NB4 (cell line): ENCODE measurements at regions not wholly inside any gene's neighbourhood (a gene's known extent, or its start where the extent isn't known, plus 50 kb on each side); places are given as distances from the start of the nearest gene placed in this dataset.

Experiments
- DNase-seq: peaks from one replicate; pipeline ENCODE4 v3.0.0; 2010; ENCODE audit warnings: low read depth
- H3K4me3 ChIP-seq: one replicate; pipeline ENCODE4 v1.5.1; 2011; ENCODE audit warnings: mild to moderate bottlenecking, low read depth, low read length, moderate library complexity
- CTCF ChIP-seq: IDR thresholded peaks from one replicate; pipeline ENCODE4 v1.5.1; 2012; ENCODE audit warnings: low read depth, low read length
- MAX ChIP-seq: IDR thresholded peaks from 2 replicates; pipeline ENCODE4 v1.6.1; 2011; ENCODE audit warnings: low read depth, low read length
- MYC ChIP-seq: IDR thresholded peaks from 2 replicates; pipeline ENCODE4 v1.6.1; 2011; ENCODE audit warnings: low read depth, low read length
- POLR2A ChIP-seq: IDR thresholded peaks from 2 replicates; pipeline ENCODE4 v1.6.1; 2011; ENCODE audit warnings: mild to moderate bottlenecking; ENCODE audit not compliant: insufficient read length; ENCODE audit errors: extremely low read depth

- no peak for DNase-seq
- H3K4me3 ChIP-seq, result no peak overlapping the region
- TF ChIP-seq MYC (no peak), POLR2A (no peak), MAX (no peak)
These were observed 80.4 kb upstream of the MARCHF11 start for GRCh38 chr5:16260000-16260399.

DNA sequence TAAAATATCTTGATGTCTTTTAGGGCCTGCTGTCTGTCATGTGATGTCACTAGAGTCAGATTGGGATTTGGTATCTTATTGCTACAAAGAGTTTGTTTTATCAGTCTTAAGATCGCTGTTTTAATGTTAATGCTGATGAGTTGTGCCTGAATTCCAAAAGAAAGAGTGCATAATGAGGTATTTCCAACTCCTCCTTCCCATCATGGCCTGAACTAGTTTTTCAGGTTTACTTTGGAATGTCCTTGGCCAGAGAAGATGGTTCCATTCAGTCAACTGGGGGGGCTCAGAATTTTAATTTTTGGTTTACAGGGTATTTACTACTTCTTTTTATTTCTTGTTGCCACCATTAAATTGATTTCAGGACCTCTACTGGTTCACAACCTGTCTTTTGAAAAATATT is 74.3 kb upstream of the MARCHF11 start:
- TF ChIP-seq POLR2A, result no peak
- no peak for TF ChIP-seq CTCF
- no peak for TF ChIP-seq MYC
- TF ChIP-seq MAX, result no peak
- no peak for DNase-seq

DNA sequence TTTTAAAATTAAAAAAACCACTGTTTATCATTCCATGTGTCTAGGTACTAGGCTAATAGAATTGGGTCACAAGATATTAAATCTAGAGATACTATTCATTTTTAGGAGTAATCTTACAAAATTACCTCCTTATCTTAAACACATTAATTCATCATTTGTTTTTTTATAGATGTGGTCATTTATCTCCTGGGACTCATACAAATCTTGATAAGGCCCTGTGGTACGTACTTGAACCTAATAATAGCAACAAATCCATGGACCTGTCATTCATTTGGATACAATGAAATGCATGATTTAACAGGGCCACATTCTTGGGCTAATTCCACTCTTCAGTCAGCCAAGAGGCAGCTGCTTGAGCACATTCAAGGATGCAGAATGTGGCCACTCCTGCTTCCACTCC is 66.4 kb upstream of the MARCHF11 start:
- TF ChIP-seq POLR2A (no peak), CTCF (no peak), MYC (no peak), MAX (no peak)
- DNase-seq, result no peak
- H3K4me3 ChIP-seq, result no peak overlapping the region

More for the DNA sequence above, 74.3 kb upstream of the MARCHF11 start:
- no peak overlapping the region for H3K4me3 ChIP-seq

- H3K4me3 ChIP-seq, result no peak overlapping the region
These were observed 65.7 kb upstream of the MARCHF11 start for GRCh38 chr5:16245249-16245648.

GRCh38 chr5:16238018-16238417 is 58.4 kb upstream of the MARCHF11 start:
- no peak for DNase-seq
- H3K4me3 ChIP-seq, result no peak overlapping the region
- TF ChIP-seq CTCF (no peak), MYC (no peak), MAX (no peak), POLR2A (no peak)

More at GRCh38 chr5:16245249-16245648, 65.7 kb upstream of the MARCHF11 start:
- DNase-seq, result no peak
- TF ChIP-seq CTCF, result no peak
- TF ChIP-seq POLR2A, result no peak
- TF ChIP-seq MYC, result no peak
- no peak for TF ChIP-seq MAX

GRCh38 chr5:16234598-16234997 is 55.0 kb upstream of the MARCHF11 start:
- TF ChIP-seq POLR2A, result no peak
- no peak for DNase-seq

DNA sequence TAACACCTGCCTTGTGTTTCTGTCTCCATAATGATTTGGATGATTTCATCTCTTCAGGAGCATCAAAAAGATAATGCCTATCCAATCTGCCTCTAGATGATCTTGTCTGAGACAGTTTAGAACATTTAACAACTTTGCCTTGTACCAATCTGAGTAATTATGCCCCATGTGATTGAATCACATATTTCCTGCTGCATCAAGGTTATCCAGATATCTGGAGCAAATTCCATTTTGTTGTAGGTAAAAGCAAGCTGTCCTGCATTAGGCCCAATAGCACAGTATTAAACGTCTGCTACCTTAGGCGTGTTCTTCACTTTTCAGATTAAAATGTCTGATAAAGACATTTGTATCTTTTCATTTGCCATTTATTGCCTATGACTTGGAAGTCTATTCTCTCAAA is 54.1 kb upstream of the MARCHF11 start:
- TF ChIP-seq POLR2A, result no peak
- no peak for TF ChIP-seq MYC
- no peak for TF ChIP-seq CTCF
- TF ChIP-seq MAX, result no peak
- no peak overlapping the region for H3K4me3 ChIP-seq

More at GRCh38 chr5:16234598-16234997, 55.0 kb upstream of the MARCHF11 start:
- no peak overlapping the region for H3K4me3 ChIP-seq

More for the DNA sequence above, 54.1 kb upstream of the MARCHF11 start:
- DNase-seq, result no peak
